CD14-positive monocyte (primary cell): ENCODE measurements at regions not wholly inside any gene's neighbourhood (a gene's known extent, or its start where the extent isn't known, plus 50 kb on each side); places are given as distances from the start of the nearest gene placed in this dataset.

ENCODE experiments used
- DNase-seq, 3 donors: peaks; one replicate each; pipeline ENCODE4 v3.0.0-alpha.2; 2011 to 2022
- H2AFZ ChIP-seq: 2 replicates; pipeline ENCODE4 v1.6.0; 2012; ENCODE audit warnings: mild to moderate bottlenecking, low read depth, low read length, inconsistent platforms; ENCODE audit not compliant: insufficient read depth, poor library complexity, severe bottlenecking
- H3K27ac ChIP-seq, 2 donors: 1 replicate in 1 of 2; 2 replicates in 1 of 2; pipeline ENCODE4 v1.5.1; 2012 to 2013; ENCODE audit warnings: low read length in 2 of 2, control low read depth in 1 of 2, inconsistent platforms in 1 of 2, low read depth in 1 of 2, mild to moderate bottlenecking in 1 of 2
- H3K27me3 ChIP-seq, 2 donors: one replicate each; pipeline versions ENCODE4 v1.6.0 to v1.6.1; 2011 to 2013; ENCODE audit warnings: low read length in 2 of 2; ENCODE audit not compliant: control insufficient read depth in 2 of 2, insufficient read depth in 2 of 2
- H3K36me3 ChIP-seq, 2 donors: replicated peaks in 1 of 2; 1 replicate in 1 of 2; 2 replicates in 1 of 2; pipeline versions ENCODE4 v1.5.1 to v1.6.1; 2012 to 2013; ENCODE audit warnings: low read length in 2 of 2, control low read depth in 1 of 2, inconsistent platforms in 1 of 2, mild to moderate bottlenecking in 1 of 2; ENCODE audit not compliant: insufficient read depth in 2 of 2, control insufficient read depth in 1 of 2
- H3K4me1 ChIP-seq, 2 donors: 1 replicate in 1 of 2; 2 replicates in 1 of 2; pipeline versions ENCODE4 v1.5.1 to v1.6.1; 2012 to 2013; ENCODE audit warnings: low read length in 2 of 2, control low read depth in 1 of 2, inconsistent platforms in 1 of 2, mild to moderate bottlenecking in 1 of 2, moderate library complexity in 1 of 2; ENCODE audit not compliant: insufficient read depth in 2 of 2, control insufficient read depth in 1 of 2
- H3K4me2 ChIP-seq: replicated peaks from 2 replicates; pipeline ENCODE3; 2012; ENCODE audit warnings: low read length, moderate library complexity, mild to moderate bottlenecking; ENCODE audit not compliant: poor library complexity, severe bottlenecking; ENCODE audit errors: extremely low read depth
- H3K4me3 ChIP-seq, 3 experiments: fragments of 200-600 bp in 1 of 3; sonication (generic) in 1 of 3; replicated peaks in 1 of 3; 1 replicate in 2 of 3; 2 replicates in 1 of 3; pipeline ENCODE4 v1.5.1; 2011 to 2013; ENCODE audit warnings: low read length in 3 of 3, mild to moderate bottlenecking in 3 of 3, control low read depth in 2 of 3, low read depth in 2 of 3, inconsistent platforms in 1 of 3, moderate library complexity in 1 of 3
- H3K79me2 ChIP-seq: 2 replicates; pipeline ENCODE4 v1.6.0; 2012; ENCODE audit warnings: mild to moderate bottlenecking, control low read depth, inconsistent platforms, low read length, moderate library complexity; ENCODE audit not compliant: insufficient read depth
- H3K9ac ChIP-seq: 2 replicates; pipeline ENCODE4 v1.6.0; 2017; ENCODE audit warnings: low read length, mild to moderate bottlenecking; ENCODE audit not compliant: insufficient read depth, poor library complexity, severe bottlenecking
- H3K9me3 ChIP-seq, 2 donors: replicated peaks in 1 of 2; 1 replicate in 1 of 2; 2 replicates in 1 of 2; pipeline versions ENCODE4 v1.5.1 to v1.6.1; 2012 to 2013; ENCODE audit warnings: low read length in 2 of 2, control low read depth in 1 of 2; ENCODE audit not compliant: control insufficient read depth in 1 of 2, insufficient read depth in 1 of 2
- H4K20me1 ChIP-seq: 2 replicates; pipeline ENCODE4 v1.6.0; 2012; ENCODE audit warnings: mild to moderate bottlenecking, low read length, control low read depth, moderate library complexity; ENCODE audit not compliant: insufficient read depth
- H3K27ac Mint-ChIP-seq, 7 donors: one replicate each; pipeline ENCODE4 v1.8.0; 2020; ENCODE audit warnings: mild to moderate bottlenecking in 7 of 7, mixed read lengths in 7 of 7, moderate library complexity in 6 of 7, inconsistent platforms in 2 of 7
- H3K27me3 Mint-ChIP-seq, 3 donors: one replicate each; pipeline ENCODE4 v1.8.0; 2021 to 2022; ENCODE audit warnings: low read depth in 3 of 3, mild to moderate bottlenecking in 3 of 3, mixed read lengths in 3 of 3, moderate library complexity in 3 of 3, inconsistent platforms in 1 of 3
- H3K36me3 Mint-ChIP-seq, 2 donors: one replicate each; pipeline ENCODE4 v1.8.0; 2020; ENCODE audit warnings: mixed read lengths in 2 of 2, inconsistent platforms in 1 of 2, mild to moderate bottlenecking in 1 of 2
- H3K4me1 Mint-ChIP-seq: one replicate; pipeline ENCODE4 v1.8.0; 2020; ENCODE audit warnings: mild to moderate bottlenecking, mixed read lengths
- H3K4me3 Mint-ChIP-seq, 2 donors: one replicate each; pipeline ENCODE4 v1.8.0; 2020; ENCODE audit warnings: mild to moderate bottlenecking in 2 of 2, mixed read lengths in 2 of 2, moderate library complexity in 1 of 2
- H3K9me3 Mint-ChIP-seq, 7 donors: one replicate each; pipeline ENCODE4 v1.8.0; 2020 to 2022; ENCODE audit warnings: mixed read lengths in 7 of 7, mild to moderate bottlenecking in 6 of 7, moderate library complexity in 6 of 7, inconsistent platforms in 2 of 7
- WGBS: methylation state at CpG from one replicate; pipeline ENCODE4 v1.1.5; 2013; ENCODE audit warnings: missing lambda C conversion rate; ENCODE audit not compliant: insufficient coverage; 5-methylcytosine and 5-hydroxymethylcytosine counted together
- intact Hi-C, 2 donors: fragments of 100-400 bp; cut with micrococcal nuclease; formaldehyde crosslinking; loops; one replicate each; pipeline versions ENCODE4 v1.15.0 to v1.15.1; 2023
- TF ChIP-seq, protein P1 (sequence below): fragments of 200-600 bp; IDR thresholded peaks from one replicate; pipeline ENCODE4 v1.8.0; 2022; ENCODE audit warnings: antibody characterized with exemption, mild to moderate bottlenecking

DNA sequence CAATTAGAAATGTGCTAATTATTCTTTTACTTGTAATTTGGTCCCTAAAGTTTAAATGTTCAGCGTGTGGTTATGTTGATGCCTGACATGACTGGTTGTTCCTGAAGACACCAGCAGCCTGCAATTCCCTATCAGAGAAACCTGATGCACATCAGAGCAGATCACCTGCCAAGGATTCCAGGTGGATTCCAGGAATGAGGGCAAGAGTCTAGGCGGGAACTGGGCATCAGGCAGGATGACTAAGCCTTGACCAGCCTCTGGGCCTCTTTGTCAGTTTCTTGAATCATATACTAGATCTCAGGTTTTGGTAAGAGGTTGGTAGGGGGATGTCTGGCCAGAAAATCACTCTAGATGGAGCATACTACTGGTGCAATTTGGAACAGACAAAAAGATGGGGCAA is 130.7 kb upstream of the TNR start:
- Histone ChIP-seq H3K4me2 (no peak overlapping the region), H3K4me1 (no peaks in the 10 kb centered on the region), H3K27me3 (no peaks in the 10 kb centered on the region), H3K27ac (no peak overlapping the region), H4K20me1 (no peaks in the 10 kb centered on the region), H2AFZ (no peak overlapping the region), H3K4me3 (no peak overlapping the region), H3K9me3 (no peaks in the 10 kb centered on the region), H3K79me2 (no peaks in the 10 kb centered on the region), H3K9ac (no peak overlapping the region), H3K36me3 (no peaks in the 10 kb centered on the region)
- no peaks in the 10 kb centered on the region for H3K4me1 Mint-ChIP-seq
- TF ChIP-seq, protein P1, sequence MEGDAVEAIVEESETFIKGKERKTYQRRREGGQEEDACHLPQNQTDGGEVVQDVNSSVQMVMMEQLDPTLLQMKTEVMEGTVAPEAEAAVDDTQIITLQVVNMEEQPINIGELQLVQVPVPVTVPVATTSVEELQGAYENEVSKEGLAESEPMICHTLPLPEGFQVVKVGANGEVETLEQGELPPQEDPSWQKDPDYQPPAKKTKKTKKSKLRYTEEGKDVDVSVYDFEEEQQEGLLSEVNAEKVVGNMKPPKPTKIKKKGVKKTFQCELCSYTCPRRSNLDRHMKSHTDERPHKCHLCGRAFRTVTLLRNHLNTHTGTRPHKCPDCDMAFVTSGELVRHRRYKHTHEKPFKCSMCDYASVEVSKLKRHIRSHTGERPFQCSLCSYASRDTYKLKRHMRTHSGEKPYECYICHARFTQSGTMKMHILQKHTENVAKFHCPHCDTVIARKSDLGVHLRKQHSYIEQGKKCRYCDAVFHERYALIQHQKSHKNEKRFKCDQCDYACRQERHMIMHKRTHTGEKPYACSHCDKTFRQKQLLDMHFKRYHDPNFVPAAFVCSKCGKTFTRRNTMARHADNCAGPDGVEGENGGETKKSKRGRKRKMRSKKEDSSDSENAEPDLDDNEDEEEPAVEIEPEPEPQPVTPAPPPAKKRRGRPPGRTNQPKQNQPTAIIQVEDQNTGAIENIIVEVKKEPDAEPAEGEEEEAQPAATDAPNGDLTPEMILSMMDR = no peak
- DNase-seq = no peak
- 93% methylated on average over 2 of the region's 2 CpGs for WGBS
- peaks cover 0 to 3% (median 0%) of the 10 kb centered on the region in 7 donors for H3K9me3 Mint-ChIP-seq
- no peaks in the 10 kb centered on the region for H3K36me3 Mint-ChIP-seq
- no peak overlapping the region for H3K27ac Mint-ChIP-seq
- peaks cover 0 to 4% (median 2%) of the 10 kb centered on the region in 3 donors for H3K27me3 Mint-ChIP-seq
- intact Hi-C loops = no loop called here
- no peak overlapping the region for H3K4me3 Mint-ChIP-seq

DNA sequence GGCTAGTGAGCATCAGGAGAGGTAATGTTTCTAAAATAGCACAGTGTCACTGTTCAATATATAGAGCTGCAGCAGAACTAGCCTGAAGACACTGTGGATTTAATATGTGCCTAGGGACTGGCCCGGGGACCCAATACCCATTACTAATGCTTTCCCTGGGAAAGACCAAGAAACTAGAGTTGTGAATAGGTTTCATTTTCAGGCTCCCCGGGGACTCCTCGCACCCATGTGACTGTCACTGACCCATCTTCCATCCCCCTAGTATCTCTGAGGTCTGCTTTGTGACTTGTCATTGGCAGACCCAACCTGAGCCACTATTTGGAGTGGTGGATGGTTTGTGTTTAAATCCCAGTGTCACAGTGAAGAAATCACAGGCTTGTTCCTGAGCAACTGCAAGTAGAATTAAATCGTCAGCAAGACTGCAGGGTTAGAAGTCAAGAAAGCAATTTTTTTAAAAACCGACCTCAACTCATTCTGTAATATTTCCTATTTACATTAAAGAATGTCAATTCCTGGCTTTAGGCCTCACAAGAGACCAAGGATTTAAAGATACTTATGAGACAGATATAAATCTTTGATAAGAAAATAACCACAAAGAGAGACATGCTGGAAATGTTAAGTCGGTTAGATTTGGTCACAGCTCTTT is 130.0 kb upstream of the TNR start:
- H3K4me1 Mint-ChIP-seq = no peaks in the 10 kb centered on the region
- intact Hi-C loops = no loop called here
- WGBS = no CpG with 5 or more reads among the region's 6 CpGs
- H3K79me2 ChIP-seq = no peaks in the 10 kb centered on the region
- TF ChIP-seq, protein P1 = no peak
- no peak overlapping the region for H3K4me3 ChIP-seq
- H3K9ac ChIP-seq = no peak overlapping the region
- no peak overlapping the region for H3K4me2 ChIP-seq
- no peaks in the 10 kb centered on the region for H3K36me3 ChIP-seq
- no peak overlapping the region for H3K27ac ChIP-seq
- DNase-seq = no peak
- peaks cover 0 to 3% (median 0%) of the 10 kb centered on the region in 7 donors for H3K9me3 Mint-ChIP-seq
- no peaks in the 10 kb centered on the region for H3K9me3 ChIP-seq
- peaks cover 0 to 4% (median 2%) of the 10 kb centered on the region in 3 donors for H3K27me3 Mint-ChIP-seq
- no peak overlapping the region for H3K4me3 Mint-ChIP-seq
- H2AFZ ChIP-seq = no peak overlapping the region
- H3K27me3 ChIP-seq = no peaks in the 10 kb centered on the region
- H3K4me1 ChIP-seq = no peaks in the 10 kb centered on the region
- no peaks in the 10 kb centered on the region for H3K36me3 Mint-ChIP-seq
- no peak overlapping the region for H3K27ac Mint-ChIP-seq
- no peaks in the 10 kb centered on the region for H4K20me1 ChIP-seq
